H9 (cell line): ENCODE measurements at regions not wholly inside any gene's neighbourhood (a gene's known extent, or its start where the extent isn't known, plus 50 kb on each side); places are given as distances from the start of the nearest gene placed in this dataset.

Experiments used
- DNase-seq: peaks from one replicate; pipeline ENCODE4 v3.0.0-alpha.2; 2017
- H2AFZ ChIP-seq: one replicate; pipeline ENCODE4 v1.6.1; 2013; ENCODE audit warnings: mild to moderate bottlenecking, low read length, control low read depth, moderate library complexity
- H2AK5ac ChIP-seq: 2 replicates; pipeline ENCODE4 v1.6.1; 2013; ENCODE audit warnings: low read length, control low read depth, mixed read lengths; ENCODE audit not compliant: insufficient read length
- H2BK120ac ChIP-seq: one replicate; pipeline ENCODE4 v1.6.1; 2013; ENCODE audit warnings: low read depth, mild to moderate bottlenecking, low read length, control low read depth, inconsistent platforms; ENCODE audit not compliant: poor library complexity, severe bottlenecking
- H2BK12ac ChIP-seq: 2 replicates; pipeline ENCODE4 v1.6.1; 2013; ENCODE audit warnings: low read length, control low read depth, mixed read lengths, low read depth; ENCODE audit not compliant: insufficient read length
- H2BK15ac ChIP-seq: 2 replicates; pipeline ENCODE4 v1.6.1; 2013; ENCODE audit warnings: low read depth, low read length, control low read depth
- H2BK20ac ChIP-seq: one replicate; pipeline ENCODE4 v1.6.1; 2013; ENCODE audit warnings: low read depth, mild to moderate bottlenecking, low read length, control low read depth, inconsistent platforms; ENCODE audit not compliant: poor library complexity, severe bottlenecking
- H2BK5ac ChIP-seq: 2 replicates; pipeline ENCODE4 v1.6.1; 2013; ENCODE audit warnings: low read length, control low read depth, mixed read lengths; ENCODE audit not compliant: insufficient read length
- H3K14ac ChIP-seq: 2 replicates; pipeline ENCODE4 v1.6.1; 2013; ENCODE audit warnings: low read length, control low read depth; ENCODE audit not compliant: insufficient read depth
- H3K18ac ChIP-seq: 2 replicates; pipeline ENCODE4 v1.6.1; 2013; ENCODE audit warnings: low read depth, mild to moderate bottlenecking, mixed read lengths, low read length, control low read depth; ENCODE audit not compliant: insufficient read length
- H3K23ac ChIP-seq: 2 replicates; pipeline ENCODE4 v1.6.1; 2013; ENCODE audit warnings: low read length, control low read depth, mixed read lengths, low read depth; ENCODE audit not compliant: insufficient read length
- H3K23me2 ChIP-seq: 2 replicates; pipeline ENCODE4 v1.6.1; 2013; ENCODE audit warnings: low read depth, mild to moderate bottlenecking, mixed read lengths, low read length, control low read depth; ENCODE audit not compliant: insufficient read length, poor library complexity, severe bottlenecking
- H3K27ac ChIP-seq: 2 replicates; pipeline ENCODE4 v1.5.1; 2013; ENCODE audit warnings: low read length, control low read depth, mixed read lengths, low read depth; ENCODE audit not compliant: insufficient read length
- H3K27me3 ChIP-seq: 2 replicates; pipeline ENCODE4 v1.6.1; 2013; ENCODE audit warnings: low read length, control low read depth, inconsistent platforms; ENCODE audit not compliant: insufficient read depth
- H3K4ac ChIP-seq: 2 replicates; pipeline ENCODE4 v1.6.1; 2013; ENCODE audit warnings: low read depth, mild to moderate bottlenecking, control low read depth, inconsistent platforms, low read length, moderate library complexity
- H3K4me1 ChIP-seq: 2 replicates; pipeline ENCODE4 v1.6.1; 2013; ENCODE audit warnings: low read length, control low read depth, inconsistent platforms; ENCODE audit not compliant: insufficient read depth
- H3K4me2 ChIP-seq: 2 replicates; pipeline ENCODE4 v1.6.1; 2013; ENCODE audit warnings: low read length, control low read depth, mixed read lengths; ENCODE audit not compliant: insufficient read length, insufficient read depth
- H3K56ac ChIP-seq: 2 replicates; pipeline ENCODE4 v1.6.1; 2013; ENCODE audit warnings: low read depth, mild to moderate bottlenecking, mixed read lengths, low read length, control low read depth; ENCODE audit not compliant: insufficient read length
- H3K79me1 ChIP-seq: 2 replicates; pipeline ENCODE4 v1.6.1; 2013; ENCODE audit warnings: low read depth, mild to moderate bottlenecking, moderate library complexity, low read length, control low read depth, inconsistent platforms; ENCODE audit not compliant: insufficient read depth, poor library complexity, severe bottlenecking
- H3K79me2 ChIP-seq: 2 replicates; pipeline ENCODE4 v1.6.1; 2013; ENCODE audit warnings: low read length, control low read depth, inconsistent platforms; ENCODE audit not compliant: insufficient read depth
- H3K9ac ChIP-seq: 2 replicates; pipeline ENCODE4 v1.6.1; 2013; ENCODE audit warnings: low read length, control low read depth, mixed read lengths; ENCODE audit not compliant: insufficient read length; ENCODE audit errors: extremely low read depth
- H3K9me3 ChIP-seq: one replicate; pipeline ENCODE4 v1.6.1; 2013; ENCODE audit warnings: low read depth, low read length, inconsistent platforms; ENCODE audit not compliant: control insufficient read depth
- H3T11ph ChIP-seq: one replicate; pipeline ENCODE4 v1.6.1; 2013; ENCODE audit warnings: mild to moderate bottlenecking, low read length, control low read depth, inconsistent platforms
- H4K20me1 ChIP-seq: one replicate; pipeline ENCODE4 v1.6.1; 2013; ENCODE audit not compliant: control insufficient read depth, insufficient read length, insufficient read depth
- H4K5ac ChIP-seq: 2 replicates; pipeline ENCODE4 v1.6.1; 2013; ENCODE audit warnings: low read depth, mild to moderate bottlenecking, mixed read lengths, low read length, control low read depth; ENCODE audit not compliant: insufficient read length
- H4K8ac ChIP-seq: replicated peaks from 2 replicates; pipeline ENCODE4 v1.6.1; 2013; ENCODE audit warnings: low read length, control low read depth, mixed read lengths, low read depth; ENCODE audit not compliant: insufficient read length
- H4K91ac ChIP-seq: 2 replicates; pipeline ENCODE4 v1.6.1; 2013; ENCODE audit warnings: low read depth, mild to moderate bottlenecking, moderate library complexity, mixed read lengths, low read length, control low read depth; ENCODE audit not compliant: insufficient read length
- H3K27ac Mint-ChIP-seq, 3 experiments: 2 replicates in 2 of 3; 3 replicates in 1 of 3; pipeline ENCODE4 v1.8.0; 2020 to 2021; ENCODE audit warnings: mixed read lengths in 3 of 3, mild to moderate bottlenecking in 1 of 3, moderate library complexity in 1 of 3
- H3K27me3 Mint-ChIP-seq: 2 replicates; pipeline ENCODE4 v1.8.0; 2021; ENCODE audit warnings: low read depth, mild to moderate bottlenecking, moderate library complexity, mixed read lengths
- H3K36me3 Mint-ChIP-seq, 3 experiments: 2 replicates in 2 of 3; 3 replicates in 1 of 3; pipeline ENCODE4 v1.8.0; 2020 to 2021; ENCODE audit warnings: low read depth in 3 of 3, mixed read lengths in 3 of 3; ENCODE audit not compliant: insufficient read depth in 1 of 3
- H3K4me1 Mint-ChIP-seq, 2 experiments: 2 replicates each; pipeline ENCODE4 v1.8.0; 2020; ENCODE audit warnings: mixed read lengths in 2 of 2
- H3K4me3 Mint-ChIP-seq, 2 experiments: 2 replicates in 1 of 2; 3 replicates in 1 of 2; pipeline ENCODE4 v1.8.0; 2020 to 2021; ENCODE audit warnings: mild to moderate bottlenecking in 2 of 2, mixed read lengths in 2 of 2, moderate library complexity in 1 of 2
- H3K9me3 Mint-ChIP-seq, 2 experiments: 2 replicates in 1 of 2; 3 replicates in 1 of 2; pipeline ENCODE4 v1.8.0; 2020; ENCODE audit warnings: mild to moderate bottlenecking in 2 of 2, mixed read lengths in 2 of 2, moderate library complexity in 1 of 2
- WGBS: extraction: QIAGEN DNeasy Blood & Tissue Kit; methylation state at CpG from one replicate; pipeline ENCODE4 v1.1.7; 2013; ENCODE audit warnings: missing lambda C conversion rate, low lambda C conversion rate, mixed read lengths; ENCODE audit not compliant: insufficient read length; ENCODE audit errors: extremely low coverage; 5-methylcytosine and 5-hydroxymethylcytosine counted together
- TF ChIP-seq, protein P1 (sequence below): fragments of 200-600 bp; sonication (generic); conservative IDR thresholded peaks from 3 replicates; pipeline ENCODE4 v1.8.0; 2021; ENCODE audit warnings: antibody characterized with exemption, mild to moderate bottlenecking

DNA sequence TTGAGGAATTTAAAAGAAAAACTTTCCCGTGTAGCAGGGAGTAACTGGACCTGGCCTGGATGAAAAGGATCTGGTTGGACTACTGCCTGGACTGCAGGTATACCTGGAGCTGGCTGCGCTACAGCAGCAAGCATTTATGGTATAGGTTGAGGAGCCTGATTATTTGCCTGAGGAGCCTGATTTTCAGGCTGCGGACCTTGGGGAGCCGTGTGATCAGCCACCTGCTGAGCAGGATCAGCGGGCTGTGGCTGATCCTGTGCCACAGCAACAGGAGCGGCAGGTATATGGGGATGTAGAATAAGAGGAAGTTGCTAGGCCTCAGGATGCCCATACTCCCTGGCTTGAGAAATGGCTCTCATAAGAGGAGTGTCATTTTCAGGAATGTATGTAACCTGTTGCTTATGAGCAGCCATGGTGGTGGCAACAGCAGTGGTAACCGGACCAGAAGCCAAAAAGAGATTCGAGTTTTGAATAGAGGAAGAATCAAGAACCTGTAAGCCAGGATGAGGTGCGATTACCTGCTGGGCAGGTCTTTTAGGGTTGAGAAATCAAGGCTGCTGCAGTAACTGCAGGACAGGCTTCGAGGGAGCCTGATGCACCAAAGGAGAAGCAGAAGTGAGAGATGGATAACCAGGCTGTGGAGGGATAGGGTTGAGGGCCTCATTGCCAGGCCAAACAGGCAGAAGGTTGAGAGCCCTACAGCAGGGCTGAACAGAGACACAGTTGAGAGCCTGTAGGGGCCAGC lies 60.9 kb upstream of the ARL4D start:
- no CpG with 5 or more reads among the region's 10 CpGs for WGBS
- Histone ChIP-seq H3K79me1 (no peaks in the 10 kb centered on the region), H3K14ac (no peak overlapping the region), H3K9me3 (no peaks in the 10 kb centered on the region), H2AK5ac (no peak overlapping the region), H3K27me3 (no peaks in the 10 kb centered on the region), H2BK5ac (no peak overlapping the region), H3K4ac (no peak overlapping the region), H4K20me1 (no peaks in the 10 kb centered on the region), H3K4me1 (no peaks in the 10 kb centered on the region), H3K27ac (no peak overlapping the region), H2BK20ac (no peak overlapping the region), H3K9ac (no peak overlapping the region), H3K18ac (no peak overlapping the region), H2AFZ (no peak overlapping the region), H3K56ac (no peak overlapping the region), H2BK120ac (no peak overlapping the region), H4K5ac (no peak overlapping the region), H4K8ac (no peak overlapping the region), H3K23me2 (no peaks in the 10 kb centered on the region), H2BK12ac (no peak overlapping the region), H2BK15ac (no peak overlapping the region), H3K23ac (no peak overlapping the region), H3K79me2 (no peaks in the 10 kb centered on the region), H3K4me2 (no peak overlapping the region), H4K91ac (no peak overlapping the region), H3T11ph (no peak overlapping the region)
- H3K9me3 Mint-ChIP-seq: no peaks in the 10 kb centered on the region
- H3K27ac Mint-ChIP-seq: peak overlapping the region in 1 of 3 experiments; percentile 82; a peak in 3 of 7 replicates
- TF ChIP-seq, protein P1, sequence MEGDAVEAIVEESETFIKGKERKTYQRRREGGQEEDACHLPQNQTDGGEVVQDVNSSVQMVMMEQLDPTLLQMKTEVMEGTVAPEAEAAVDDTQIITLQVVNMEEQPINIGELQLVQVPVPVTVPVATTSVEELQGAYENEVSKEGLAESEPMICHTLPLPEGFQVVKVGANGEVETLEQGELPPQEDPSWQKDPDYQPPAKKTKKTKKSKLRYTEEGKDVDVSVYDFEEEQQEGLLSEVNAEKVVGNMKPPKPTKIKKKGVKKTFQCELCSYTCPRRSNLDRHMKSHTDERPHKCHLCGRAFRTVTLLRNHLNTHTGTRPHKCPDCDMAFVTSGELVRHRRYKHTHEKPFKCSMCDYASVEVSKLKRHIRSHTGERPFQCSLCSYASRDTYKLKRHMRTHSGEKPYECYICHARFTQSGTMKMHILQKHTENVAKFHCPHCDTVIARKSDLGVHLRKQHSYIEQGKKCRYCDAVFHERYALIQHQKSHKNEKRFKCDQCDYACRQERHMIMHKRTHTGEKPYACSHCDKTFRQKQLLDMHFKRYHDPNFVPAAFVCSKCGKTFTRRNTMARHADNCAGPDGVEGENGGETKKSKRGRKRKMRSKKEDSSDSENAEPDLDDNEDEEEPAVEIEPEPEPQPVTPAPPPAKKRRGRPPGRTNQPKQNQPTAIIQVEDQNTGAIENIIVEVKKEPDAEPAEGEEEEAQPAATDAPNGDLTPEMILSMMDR: no peak
- H3K4me3 Mint-ChIP-seq: no peak overlapping the region
- no peaks in the 10 kb centered on the region for H3K27me3 Mint-ChIP-seq
- no peak for DNase-seq
- peaks cover 31 to 38% of the 10 kb centered on the region in 2 experiments for H3K4me1 Mint-ChIP-seq
- H3K36me3 Mint-ChIP-seq: no peaks in the 10 kb centered on the region
